Suprapubic skin (tissue), 4 donors: ENCODE measurements at regions not wholly inside any gene's neighbourhood (a gene's known extent, or its start where the extent isn't known, plus 50 kb on each side); places are given as distances from the start of the nearest gene placed in this dataset.

Experiments
- EP300 ChIP-seq: sonication (generic); formaldehyde crosslinking; IDR thresholded peaks from one replicate; pipeline ENCODE4 v1.6.1; 2017; ENCODE audit warnings: antibody characterized with exemption
- POLR2A ChIP-seq, 2 donors: fragments of 450-650 bp; IDR thresholded peaks; one replicate each; pipeline ENCODE4 v1.6.1; 2017; ENCODE audit warnings: antibody characterized with exemption in 2 of 2, mild to moderate bottlenecking in 2 of 2, moderate library complexity in 2 of 2
- POLR2AphosphoS5 ChIP-seq, 3 donors: sonication (generic); formaldehyde crosslinking; IDR thresholded peaks; one replicate each; pipeline ENCODE4 v1.6.1; 2017; ENCODE audit warnings: antibody characterized with exemption in 3 of 3
- TF ChIP-seq, protein P1 (sequence below), 2 donors: fragments of 200-600 bp in 1 of 2; fragments of 450-650 bp in 1 of 2; sonication (generic) in 1 of 2; IDR thresholded peaks; one replicate each; pipeline ENCODE4 v1.5.1; 2016 to 2019; ENCODE audit warnings: antibody characterized with exemption in 2 of 2, mild to moderate bottlenecking in 1 of 2, moderate library complexity in 1 of 2

DNA sequence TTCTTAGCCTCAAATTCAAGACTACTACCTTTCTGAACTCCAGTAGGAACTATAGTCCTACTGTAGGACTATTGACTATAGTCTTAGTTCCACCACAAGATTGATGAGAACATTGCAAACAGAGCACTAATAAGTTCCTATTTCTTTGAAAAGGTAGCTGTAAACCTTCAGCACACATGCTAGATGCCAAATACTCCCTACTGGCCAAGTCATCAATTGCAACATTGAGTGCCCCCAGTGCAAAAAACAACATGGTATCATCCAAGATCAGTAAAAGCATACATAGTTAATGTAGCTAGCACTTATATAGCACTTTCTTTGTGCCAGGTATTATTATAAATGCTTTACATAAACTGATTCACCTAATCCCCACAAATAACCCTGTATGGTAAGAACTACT is 99.8 kb downstream of the MRPL39 start:
- TF ChIP-seq, protein P1, sequence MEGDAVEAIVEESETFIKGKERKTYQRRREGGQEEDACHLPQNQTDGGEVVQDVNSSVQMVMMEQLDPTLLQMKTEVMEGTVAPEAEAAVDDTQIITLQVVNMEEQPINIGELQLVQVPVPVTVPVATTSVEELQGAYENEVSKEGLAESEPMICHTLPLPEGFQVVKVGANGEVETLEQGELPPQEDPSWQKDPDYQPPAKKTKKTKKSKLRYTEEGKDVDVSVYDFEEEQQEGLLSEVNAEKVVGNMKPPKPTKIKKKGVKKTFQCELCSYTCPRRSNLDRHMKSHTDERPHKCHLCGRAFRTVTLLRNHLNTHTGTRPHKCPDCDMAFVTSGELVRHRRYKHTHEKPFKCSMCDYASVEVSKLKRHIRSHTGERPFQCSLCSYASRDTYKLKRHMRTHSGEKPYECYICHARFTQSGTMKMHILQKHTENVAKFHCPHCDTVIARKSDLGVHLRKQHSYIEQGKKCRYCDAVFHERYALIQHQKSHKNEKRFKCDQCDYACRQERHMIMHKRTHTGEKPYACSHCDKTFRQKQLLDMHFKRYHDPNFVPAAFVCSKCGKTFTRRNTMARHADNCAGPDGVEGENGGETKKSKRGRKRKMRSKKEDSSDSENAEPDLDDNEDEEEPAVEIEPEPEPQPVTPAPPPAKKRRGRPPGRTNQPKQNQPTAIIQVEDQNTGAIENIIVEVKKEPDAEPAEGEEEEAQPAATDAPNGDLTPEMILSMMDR (IDR thresholded peaks at IDR 0.05): no peak
- TF ChIP-seq POLR2A (IDR thresholded peaks at IDR 0.05): no peak
- TF ChIP-seq POLR2AphosphoS5 (IDR thresholded peaks at IDR 0.05): no peak
- TF ChIP-seq EP300: no peak
